Calu3 (cell line): ENCODE measurements at regions not wholly inside any gene's neighbourhood (a gene's known extent, or its start where the extent isn't known, plus 50 kb on each side); places are given as distances from the start of the nearest gene placed in this dataset.

Source experiments
- BruUV-seq: library from RNA; stranded (reverse); fragments of 400-500 nt; replicated peaks from 2 replicates; lab custom pipeline; 2021; lab: Mats Ljungman, UMichigan
- CTCF ChIA-PET: fragments of 300-600 bp; sonication (Branson Sonifier 250); formaldehyde crosslinking; loops from one replicate; lab custom pipeline; 2022; ENCODE audit warnings: antibody characterized with exemption; lab: Charles Lee
- DNase-seq: peaks from one replicate; pipeline ENCODE4 v3.0.0; 2022
- H3K27ac Mint-ChIP-seq: one replicate; pipeline ENCODE4 v1.8.0; 2022; ENCODE audit warnings: mixed read lengths; ENCODE audit not compliant: unreplicated experiment
- H3K27me3 Mint-ChIP-seq: one replicate; pipeline ENCODE4 v1.8.0; 2022; ENCODE audit warnings: mixed read lengths; ENCODE audit not compliant: unreplicated experiment
- H3K36me3 Mint-ChIP-seq: one replicate; pipeline ENCODE4 v1.8.0; 2022; ENCODE audit warnings: mild to moderate bottlenecking, moderate library complexity, mixed read lengths; ENCODE audit not compliant: insufficient read depth, unreplicated experiment
- H3K4me1 Mint-ChIP-seq: one replicate; pipeline ENCODE4 v1.8.0; 2022; ENCODE audit warnings: mild to moderate bottlenecking, low read depth, mixed read lengths; ENCODE audit not compliant: unreplicated experiment
- H3K4me3 Mint-ChIP-seq: one replicate; pipeline ENCODE4 v1.8.0; 2022; ENCODE audit warnings: mild to moderate bottlenecking, low read depth, moderate library complexity, mixed read lengths; ENCODE audit not compliant: unreplicated experiment
- H3K9me3 Mint-ChIP-seq: one replicate; pipeline ENCODE4 v1.8.0; 2022; ENCODE audit warnings: low read depth, mixed read lengths; ENCODE audit not compliant: unreplicated experiment
- intact Hi-C: fragments of 100-400 bp; cut with micrococcal nuclease; formaldehyde crosslinking; loops from one replicate; pipeline ENCODE4 v1.10.0; 2022; ENCODE audit not compliant: unreplicated experiment
- TF ChIP-seq, protein P1 (sequence below): fragments of 200-600 bp; IDR thresholded peaks from one replicate; pipeline ENCODE4 v1.8.0; 2022; ENCODE audit warnings: antibody characterized with exemption; ENCODE audit not compliant: unreplicated experiment

DNA sequence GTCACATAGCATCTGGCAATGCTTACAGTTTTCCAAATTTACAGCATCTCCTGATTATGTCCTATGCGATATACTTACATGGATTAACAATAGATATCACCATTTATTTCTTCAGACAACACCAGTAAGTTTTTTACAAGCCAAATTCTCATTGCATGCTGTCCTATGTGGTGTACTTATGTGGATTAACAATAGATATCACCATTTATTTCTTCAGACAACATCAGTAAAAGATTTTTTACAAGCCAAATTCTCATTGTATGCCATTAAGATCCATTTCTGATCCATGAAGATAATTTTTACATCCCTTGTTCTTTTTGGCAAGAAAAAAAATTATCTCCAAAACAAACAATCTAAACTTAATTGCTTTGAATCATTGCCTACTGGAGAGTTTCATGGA, 340.9 kb downstream of the KCNN2 start:
- BruUV-seq = no TSS peak

DNA sequence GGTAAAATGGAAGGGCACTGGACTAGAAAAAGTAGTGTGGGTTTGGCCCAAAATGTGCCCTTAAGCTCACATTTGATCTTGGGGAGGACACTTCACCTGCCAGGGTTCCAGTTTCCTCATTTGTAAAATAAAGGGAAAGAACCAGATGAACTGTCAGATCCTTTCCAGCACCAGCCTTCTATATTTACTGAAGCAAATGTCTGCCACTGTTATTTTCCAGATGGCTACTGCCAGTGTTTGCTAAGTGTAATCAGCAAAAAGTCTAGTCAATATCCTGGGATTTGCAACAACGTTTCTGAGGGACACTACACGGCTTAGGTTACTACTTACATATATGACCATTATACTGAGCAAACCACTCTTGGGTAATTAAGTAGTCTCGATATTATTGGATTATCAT, 340.3 kb downstream of the KCNN2 start:
- Mint-ChIP-seq H3K4me3 (no peak overlapping the region), H3K27me3 (no peaks in the 10 kb centered on the region), H3K36me3 (peaks cover 5% of the 10 kb centered on the region), H3K27ac (no peak overlapping the region), H3K4me1 (no peaks in the 10 kb centered on the region), H3K9me3 (peaks cover 8% of the 10 kb centered on the region)
- TF ChIP-seq, protein P1, sequence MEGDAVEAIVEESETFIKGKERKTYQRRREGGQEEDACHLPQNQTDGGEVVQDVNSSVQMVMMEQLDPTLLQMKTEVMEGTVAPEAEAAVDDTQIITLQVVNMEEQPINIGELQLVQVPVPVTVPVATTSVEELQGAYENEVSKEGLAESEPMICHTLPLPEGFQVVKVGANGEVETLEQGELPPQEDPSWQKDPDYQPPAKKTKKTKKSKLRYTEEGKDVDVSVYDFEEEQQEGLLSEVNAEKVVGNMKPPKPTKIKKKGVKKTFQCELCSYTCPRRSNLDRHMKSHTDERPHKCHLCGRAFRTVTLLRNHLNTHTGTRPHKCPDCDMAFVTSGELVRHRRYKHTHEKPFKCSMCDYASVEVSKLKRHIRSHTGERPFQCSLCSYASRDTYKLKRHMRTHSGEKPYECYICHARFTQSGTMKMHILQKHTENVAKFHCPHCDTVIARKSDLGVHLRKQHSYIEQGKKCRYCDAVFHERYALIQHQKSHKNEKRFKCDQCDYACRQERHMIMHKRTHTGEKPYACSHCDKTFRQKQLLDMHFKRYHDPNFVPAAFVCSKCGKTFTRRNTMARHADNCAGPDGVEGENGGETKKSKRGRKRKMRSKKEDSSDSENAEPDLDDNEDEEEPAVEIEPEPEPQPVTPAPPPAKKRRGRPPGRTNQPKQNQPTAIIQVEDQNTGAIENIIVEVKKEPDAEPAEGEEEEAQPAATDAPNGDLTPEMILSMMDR = no peak
- no TSS peak for BruUV-seq
- CTCF ChIA-PET = no interaction called here
- no peak for DNase-seq
- intact Hi-C loops = no loop called here

More for the DNA sequence above, 340.9 kb downstream of the KCNN2 start:
- TF ChIP-seq, protein P1 = no peak
- Mint-ChIP-seq H3K36me3 (peaks cover 5% of the 10 kb centered on the region), H3K27me3 (no peaks in the 10 kb centered on the region), H3K27ac (no peak overlapping the region), H3K9me3 (peaks cover 8% of the 10 kb centered on the region), H3K4me3 (no peak overlapping the region), H3K4me1 (no peaks in the 10 kb centered on the region)
- CTCF ChIA-PET = no interaction called here
- intact Hi-C loops = no loop called here
- DNase-seq = no peak

DNA sequence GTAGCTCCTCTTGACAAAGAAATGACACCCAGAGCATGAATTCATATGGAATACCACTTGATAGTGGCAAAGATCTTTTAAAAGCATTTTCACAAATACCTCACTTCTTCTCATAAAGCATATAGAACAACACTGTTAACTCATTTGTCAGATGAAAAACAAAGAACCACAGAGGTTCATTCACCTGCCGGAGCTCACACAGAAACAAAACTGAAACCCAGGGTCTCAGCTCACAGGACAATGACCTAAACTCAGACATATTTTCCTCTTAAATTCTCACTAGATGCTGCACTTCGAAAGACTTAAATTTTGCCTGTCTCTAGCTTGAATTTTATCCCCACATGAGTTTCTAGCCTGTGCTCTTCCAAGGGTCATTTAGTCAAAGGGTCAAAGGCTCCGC, 339.0 kb downstream of the KCNN2 start:
- intact Hi-C loops = no loop called here
- CTCF ChIA-PET = no interaction called here
- TF ChIP-seq, protein P1 = no peak
- Mint-ChIP-seq H3K27ac (no peak overlapping the region), H3K4me1 (no peaks in the 10 kb centered on the region), H3K9me3 (peaks cover 8% of the 10 kb centered on the region), H3K36me3 (peaks cover 5% of the 10 kb centered on the region), H3K27me3 (no peaks in the 10 kb centered on the region), H3K4me3 (no peak overlapping the region)
- BruUV-seq = no TSS peak
- DNase-seq = no peak

DNA sequence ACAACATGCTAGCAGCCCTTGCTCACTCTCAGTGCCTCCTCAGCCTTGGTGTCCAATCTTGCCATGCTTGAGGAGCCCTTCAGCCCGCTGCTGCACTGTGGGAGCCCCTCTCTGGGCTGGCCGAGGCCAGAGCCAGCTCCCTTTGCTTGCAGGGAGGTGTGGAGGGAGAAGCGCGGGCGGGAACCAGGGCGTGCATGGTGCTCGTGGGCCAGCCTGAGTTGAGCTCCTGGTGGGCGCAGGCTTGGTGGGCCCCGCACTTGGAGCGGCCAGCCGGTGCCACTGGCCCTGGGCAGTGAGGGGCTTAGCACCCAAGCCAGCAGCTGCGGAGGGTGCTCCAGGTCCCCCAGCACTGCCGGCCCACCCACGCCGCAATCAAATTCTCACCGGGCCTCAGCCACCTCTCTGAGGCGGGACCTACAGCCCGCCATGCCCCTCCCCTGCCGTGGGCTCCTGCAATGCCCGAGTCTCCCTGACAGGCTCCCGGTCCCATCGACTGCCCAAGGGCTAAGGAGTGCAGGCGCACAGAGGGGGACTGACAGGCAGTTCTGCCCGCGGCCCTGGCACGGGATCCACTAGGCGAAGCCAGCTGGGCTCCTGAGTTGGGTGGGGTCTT, 333.5 kb downstream of the KCNN2 start:
- TF ChIP-seq, protein P1 = no peak
- Mint-ChIP-seq H3K36me3 (no peaks in the 10 kb centered on the region), H3K4me3 (no peak overlapping the region), H3K9me3 (peaks cover 13% of the 10 kb centered on the region), H3K4me1 (no peaks in the 10 kb centered on the region), H3K27ac (no peak overlapping the region), H3K27me3 (no peaks in the 10 kb centered on the region)
- CTCF ChIA-PET = no interaction called here
- no TSS peak for BruUV-seq
- intact Hi-C loops = no loop called here
- no peak for DNase-seq
